SK-N-SH treated with all-trans-retinoic acid at 6 μM for 48 hours (cell line): ENCODE measurements at regions not wholly inside any gene's neighbourhood (a gene's known extent, or its start where the extent isn't known, plus 50 kb on each side); places are given as distances from the start of the nearest gene placed in this dataset.

Experiments
- BACH2 ChIP-seq: fragments of 250-450 bp; sonication (Bioruptor Pico); IDR thresholded peaks from 2 replicates; pipeline ENCODE4 v1.9.0; 2021; ENCODE audit warnings: mild to moderate bottlenecking, borderline replicate concordance
- CREB5 ChIP-seq: fragments of 250-450 bp; sonication (Bioruptor Pico); IDR thresholded peaks from 2 replicates; pipeline ENCODE4 v1.5.1; 2020; ENCODE audit warnings: low read depth, mild to moderate bottlenecking, moderate library complexity
- ESRRG ChIP-seq: fragments of 250-450 bp; sonication (Bioruptor Pico); IDR thresholded peaks from 2 replicates; pipeline ENCODE4 v1.6.1; 2021; ENCODE audit warnings: mild to moderate bottlenecking
- OSR1 ChIP-seq: fragments of 250-450 bp; sonication (Bioruptor Pico); IDR thresholded peaks from 2 replicates; pipeline ENCODE4 v1.8.0; 2022; ENCODE audit warnings: moderate library complexity, mild to moderate bottlenecking, inconsistent platforms
- PATZ1 ChIP-seq: fragments of 250-450 bp; sonication (Bioruptor Pico); IDR thresholded peaks from 2 replicates; pipeline ENCODE4 v1.8.0; 2020; ENCODE audit warnings: mild to moderate bottlenecking, moderate library complexity, borderline replicate concordance
- PPARA ChIP-seq: fragments of 250-450 bp; sonication (Bioruptor Pico); IDR thresholded peaks from 2 replicates; pipeline ENCODE4 v1.5.0; 2020; ENCODE audit warnings: mild to moderate bottlenecking, borderline replicate concordance
- RARB ChIP-seq: fragments of 250-450 bp; sonication (Bioruptor Pico); IDR thresholded peaks from 2 replicates; pipeline ENCODE4 v1.8.0; 2021; ENCODE audit warnings: mild to moderate bottlenecking, moderate library complexity
- SNAI2 ChIP-seq: fragments of 250-450 bp; sonication (Bioruptor Pico); IDR thresholded peaks from 2 replicates; pipeline ENCODE4 v1.5.0; 2020; ENCODE audit warnings: mild to moderate bottlenecking, moderate library complexity
- TCF4 ChIP-seq: fragments of 250-450 bp; sonication (Bioruptor Pico); IDR thresholded peaks from 2 replicates; pipeline ENCODE4 v1.8.0; 2021; ENCODE audit warnings: mild to moderate bottlenecking, moderate library complexity, borderline replicate concordance
- TOX ChIP-seq: fragments of 250-450 bp; sonication (Bioruptor Pico); IDR thresholded peaks from 2 replicates; pipeline ENCODE4 v1.8.0; 2021; ENCODE audit warnings: mild to moderate bottlenecking, moderate library complexity, borderline replicate concordance
- ZFP3 ChIP-seq: fragments of 250-450 bp; sonication (Bioruptor Pico); IDR thresholded peaks from 2 replicates; pipeline ENCODE4 v1.5.0; 2020; ENCODE audit warnings: mild to moderate bottlenecking, moderate library complexity
- ZNF565 ChIP-seq: fragments of 450-650 bp; formaldehyde crosslinking; conservative IDR thresholded peaks from 2 replicates; pipeline ENCODE4 v1.5.0; 2020; ENCODE audit warnings: low read depth, mild to moderate bottlenecking, moderate library complexity
- ZNF70 ChIP-seq: fragments of 450-650 bp; formaldehyde crosslinking; IDR thresholded peaks from 2 replicates; pipeline ENCODE4 v1.5.0; 2020; ENCODE audit warnings: mild to moderate bottlenecking, moderate library complexity

GRCh38 chr6:22442826-22443225 is 126.5 kb upstream of the HDGFL1 start:
- no peak for TF ChIP-seq CREB5 (CRISPR knock-in tag)
- TF ChIP-seq ZNF70 (CRISPR knock-in tag) = no peak
- TF ChIP-seq ZFP3 = no peak
- TF ChIP-seq ZNF565 (CRISPR knock-in tag) = no peak
- TF ChIP-seq ESRRG (CRISPR knock-in tag) = no peak
- no peak for TF ChIP-seq PATZ1
- TF ChIP-seq RARB (CRISPR knock-in tag) = no peak
- TF ChIP-seq OSR1 (CRISPR knock-in tag) = no peak
- TF ChIP-seq TCF4 (CRISPR knock-in tag) = no peak
- no peak for TF ChIP-seq SNAI2 (CRISPR knock-in tag)
- no peak for TF ChIP-seq BACH2 (CRISPR knock-in tag)
- TF ChIP-seq TOX = no peak
- TF ChIP-seq PPARA = no peak
